IPS-NIHi11 (cell line): ENCODE measurements at regions not wholly inside any gene's neighbourhood (a gene's known extent, or its start where the extent isn't known, plus 50 kb on each side); places are given as distances from the start of the nearest gene placed in this dataset.
"Not testable (repeated sequence)": the region's sequence is repeated elsewhere in the genome, so short reads cannot be mapped to it uniquely, and the experiment has no call there.

ENCODE experiments used
- DNase-seq: peaks from one replicate; pipeline ENCODE4 v3.0.0; 2012; ENCODE audit warnings: mixed read lengths, low spot score

GRCh38 chr7:120086468-120086867 is 186.5 kb upstream of the KCND2 start:
- DNase-seq = not testable (repeated sequence)

GRCh38 chr7:120089968-120090367 is 183.0 kb upstream of the KCND2 start:
- DNase-seq = no peak

GRCh38 chr7:120091807-120092206 is 181.2 kb upstream of the KCND2 start:
- no peak for DNase-seq

GRCh38 chr7:120097020-120097419 is 176.0 kb upstream of the KCND2 start:
- DNase-seq = no peak

- DNase-seq = no peak
Observed at GRCh38 chr7:120097774-120098173, 175.2 kb upstream of the KCND2 start.

GRCh38 chr7:120108376-120108775 is 164.6 kb upstream of the KCND2 start:
- no peak for DNase-seq

- DNase-seq = no peak
Observed at GRCh38 chr7:120110169-120110568, 162.8 kb upstream of the KCND2 start.

- DNase-seq = no peak
Observed at GRCh38 chr7:120114626-120115025, 158.3 kb upstream of the KCND2 start.

GRCh38 chr7:120123528-120123927 is 149.4 kb upstream of the KCND2 start:
- no peak for DNase-seq

GRCh38 chr7:120131096-120131839 is 141.7 kb upstream of the KCND2 start:
- no peak for DNase-seq

GRCh38 chr7:120138497-120138896 is 134.5 kb upstream of the KCND2 start:
- no peak for DNase-seq

GRCh38 chr7:120156476-120156875 is 116.5 kb upstream of the KCND2 start:
- no peak for DNase-seq

- no peak for DNase-seq
Observed at GRCh38 chr7:120160166-120160565, 112.8 kb upstream of the KCND2 start.

GRCh38 chr7:120163449-120163848 is 109.5 kb upstream of the KCND2 start:
- DNase-seq = no peak

GRCh38 chr7:120165227-120165626 is 107.7 kb upstream of the KCND2 start:
- no peak for DNase-seq

- no peak for DNase-seq
Observed at GRCh38 chr7:120168066-120168465, 104.9 kb upstream of the KCND2 start.

- no peak for DNase-seq
Observed at GRCh38 chr7:120169996-120170783, 102.8 kb upstream of the KCND2 start.

GRCh38 chr7:120170834-120171233 is 102.1 kb upstream of the KCND2 start:
- no peak for DNase-seq

- DNase-seq = no peak
Observed at GRCh38 chr7:120171406-120171805, 101.6 kb upstream of the KCND2 start.

- DNase-seq = no peak
Observed at GRCh38 chr7:120180221-120180620, 92.8 kb upstream of the KCND2 start.

GRCh38 chr7:120181499-120181898 is 91.5 kb upstream of the KCND2 start:
- DNase-seq = no peak

- DNase-seq = no peak
Observed at GRCh38 chr7:120184866-120185265, 88.1 kb upstream of the KCND2 start.

- no peak for DNase-seq
Observed at GRCh38 chr7:120185940-120186682, 86.9 kb upstream of the KCND2 start.
